SK-N-SH treated with all-trans-retinoic acid at 6 μM for 48 hours (cell line): ENCODE measurements at regions not wholly inside any gene's neighbourhood (a gene's known extent, or its start where the extent isn't known, plus 50 kb on each side); places are given as distances from the start of the nearest gene placed in this dataset.

Source experiments
- BACH2 ChIP-seq: fragments of 250-450 bp; sonication (Bioruptor Pico); IDR thresholded peaks from 2 replicates; pipeline ENCODE4 v1.9.0; 2021; ENCODE audit warnings: mild to moderate bottlenecking, borderline replicate concordance
- CSDC2 ChIP-seq: fragments of 250-450 bp; sonication (Bioruptor Pico); IDR thresholded peaks from 2 replicates; pipeline ENCODE4 v1.5.0; 2020; ENCODE audit warnings: mild to moderate bottlenecking, moderate library complexity
- ISL1 ChIP-seq: fragments of 250-450 bp; sonication (Bioruptor Pico); IDR thresholded peaks from 2 replicates; pipeline ENCODE4 v2.1.2; 2022; ENCODE audit warnings: mild to moderate bottlenecking, moderate library complexity
- TCF4 ChIP-seq: fragments of 250-450 bp; sonication (Bioruptor Pico); IDR thresholded peaks from 2 replicates; pipeline ENCODE4 v1.8.0; 2021; ENCODE audit warnings: mild to moderate bottlenecking, moderate library complexity, borderline replicate concordance
- TOX ChIP-seq: fragments of 250-450 bp; sonication (Bioruptor Pico); IDR thresholded peaks from 2 replicates; pipeline ENCODE4 v1.8.0; 2021; ENCODE audit warnings: mild to moderate bottlenecking, moderate library complexity, borderline replicate concordance
- ZFP3 ChIP-seq: fragments of 250-450 bp; sonication (Bioruptor Pico); IDR thresholded peaks from 2 replicates; pipeline ENCODE4 v1.5.0; 2020; ENCODE audit warnings: mild to moderate bottlenecking, moderate library complexity
- ZFP30 ChIP-seq: fragments of 450-650 bp; formaldehyde crosslinking; IDR thresholded peaks from 2 replicates; pipeline ENCODE4 v1.5.0; 2022; ENCODE audit warnings: mild to moderate bottlenecking, moderate library complexity
- ZNF70 ChIP-seq: fragments of 450-650 bp; formaldehyde crosslinking; IDR thresholded peaks from 2 replicates; pipeline ENCODE4 v1.5.0; 2020; ENCODE audit warnings: mild to moderate bottlenecking, moderate library complexity
- TF ChIP-seq, protein P1 (sequence below): fragments of 250-450 bp; sonication (Bioruptor Pico); IDR thresholded peaks from 2 replicates; pipeline ENCODE4 v1.5.0; 2020; ENCODE audit warnings: mild to moderate bottlenecking, moderate library complexity
- TF ChIP-seq, protein P2 (sequence below): fragments of 250-450 bp; sonication (Bioruptor Pico); IDR thresholded peaks from 2 replicates; pipeline ENCODE4 v1.8.0; 2020; ENCODE audit warnings: mild to moderate bottlenecking, moderate library complexity, borderline replicate concordance
- TF ChIP-seq, protein P3 (sequence below): fragments of 250-450 bp; sonication (Bioruptor Pico); IDR thresholded peaks from 2 replicates; pipeline ENCODE4 v1.5.1; 2020; ENCODE audit warnings: low read depth, mild to moderate bottlenecking, moderate library complexity

DNA sequence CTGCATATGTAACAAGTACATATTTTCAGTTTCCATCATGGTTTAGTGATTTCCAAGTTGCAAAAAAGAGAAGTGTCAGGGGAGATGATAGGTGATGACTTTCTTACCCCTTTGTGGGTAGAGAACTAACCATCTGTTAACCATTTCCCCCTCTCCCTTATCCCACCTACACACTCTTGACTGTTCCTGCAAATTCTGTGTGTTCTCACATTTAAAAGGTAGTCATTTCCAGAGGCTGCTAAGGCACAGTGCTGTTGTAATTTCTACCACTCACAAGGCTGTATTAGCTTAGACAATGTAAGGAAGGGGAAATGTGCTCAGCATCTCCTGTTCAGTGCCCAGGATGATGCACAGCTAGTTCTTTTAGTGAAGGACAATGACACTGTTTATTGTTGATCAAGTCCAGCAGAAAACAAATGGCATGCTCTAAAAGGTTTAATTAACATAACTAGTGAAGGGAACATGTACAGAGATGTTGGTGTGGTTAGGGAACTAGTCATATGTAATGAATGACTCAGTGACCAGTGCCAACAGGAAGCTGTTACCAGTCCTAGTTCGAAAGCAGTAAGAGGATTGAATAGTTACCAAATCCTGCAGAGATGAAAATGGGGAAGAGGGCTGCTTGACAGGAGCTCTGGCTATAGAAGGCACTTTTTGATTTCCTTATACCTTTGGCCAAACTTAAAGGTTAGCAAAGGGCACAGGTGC lies 165.1 kb downstream of the PLK2 start:
- TF ChIP-seq ZNF70 (CRISPR knock-in tag) (no peak), ZFP30 (CRISPR knock-in tag) (no peak), TCF4 (CRISPR knock-in tag) (no peak), ISL1 (CRISPR knock-in tag) (no peak), TOX (no peak), CSDC2 (CRISPR knock-in tag) (no peak), BACH2 (CRISPR knock-in tag) (no peak), ZFP3 (CRISPR knock-in tag) (no peak)
- TF ChIP-seq, protein P1, sequence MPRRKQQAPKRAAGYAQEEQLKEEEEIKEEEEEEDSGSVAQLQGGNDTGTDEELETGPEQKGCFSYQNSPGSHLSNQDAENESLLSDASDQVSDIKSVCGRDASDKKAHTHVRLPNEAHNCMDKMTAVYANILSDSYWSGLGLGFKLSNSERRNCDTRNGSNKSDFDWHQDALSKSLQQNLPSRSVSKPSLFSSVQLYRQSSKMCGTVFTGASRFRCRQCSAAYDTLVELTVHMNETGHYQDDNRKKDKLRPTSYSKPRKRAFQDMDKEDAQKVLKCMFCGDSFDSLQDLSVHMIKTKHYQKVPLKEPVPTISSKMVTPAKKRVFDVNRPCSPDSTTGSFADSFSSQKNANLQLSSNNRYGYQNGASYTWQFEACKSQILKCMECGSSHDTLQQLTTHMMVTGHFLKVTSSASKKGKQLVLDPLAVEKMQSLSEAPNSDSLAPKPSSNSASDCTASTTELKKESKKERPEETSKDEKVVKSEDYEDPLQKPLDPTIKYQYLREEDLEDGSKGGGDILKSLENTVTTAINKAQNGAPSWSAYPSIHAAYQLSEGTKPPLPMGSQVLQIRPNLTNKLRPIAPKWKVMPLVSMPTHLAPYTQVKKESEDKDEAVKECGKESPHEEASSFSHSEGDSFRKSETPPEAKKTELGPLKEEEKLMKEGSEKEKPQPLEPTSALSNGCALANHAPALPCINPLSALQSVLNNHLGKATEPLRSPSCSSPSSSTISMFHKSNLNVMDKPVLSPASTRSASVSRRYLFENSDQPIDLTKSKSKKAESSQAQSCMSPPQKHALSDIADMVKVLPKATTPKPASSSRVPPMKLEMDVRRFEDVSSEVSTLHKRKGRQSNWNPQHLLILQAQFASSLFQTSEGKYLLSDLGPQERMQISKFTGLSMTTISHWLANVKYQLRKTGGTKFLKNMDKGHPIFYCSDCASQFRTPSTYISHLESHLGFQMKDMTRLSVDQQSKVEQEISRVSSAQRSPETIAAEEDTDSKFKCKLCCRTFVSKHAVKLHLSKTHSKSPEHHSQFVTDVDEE (CRISPR knock-in tag), result no peak
- TF ChIP-seq, protein P2, sequence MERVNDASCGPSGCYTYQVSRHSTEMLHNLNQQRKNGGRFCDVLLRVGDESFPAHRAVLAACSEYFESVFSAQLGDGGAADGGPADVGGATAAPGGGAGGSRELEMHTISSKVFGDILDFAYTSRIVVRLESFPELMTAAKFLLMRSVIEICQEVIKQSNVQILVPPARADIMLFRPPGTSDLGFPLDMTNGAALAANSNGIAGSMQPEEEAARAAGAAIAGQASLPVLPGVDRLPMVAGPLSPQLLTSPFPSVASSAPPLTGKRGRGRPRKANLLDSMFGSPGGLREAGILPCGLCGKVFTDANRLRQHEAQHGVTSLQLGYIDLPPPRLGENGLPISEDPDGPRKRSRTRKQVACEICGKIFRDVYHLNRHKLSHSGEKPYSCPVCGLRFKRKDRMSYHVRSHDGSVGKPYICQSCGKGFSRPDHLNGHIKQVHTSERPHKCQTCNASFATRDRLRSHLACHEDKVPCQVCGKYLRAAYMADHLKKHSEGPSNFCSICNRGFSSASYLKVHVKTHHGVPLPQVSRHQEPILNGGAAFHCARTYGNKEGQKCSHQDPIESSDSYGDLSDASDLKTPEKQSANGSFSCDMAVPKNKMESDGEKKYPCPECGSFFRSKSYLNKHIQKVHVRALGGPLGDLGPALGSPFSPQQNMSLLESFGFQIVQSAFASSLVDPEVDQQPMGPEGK (CRISPR knock-in tag), result no peak
- TF ChIP-seq, protein P3, sequence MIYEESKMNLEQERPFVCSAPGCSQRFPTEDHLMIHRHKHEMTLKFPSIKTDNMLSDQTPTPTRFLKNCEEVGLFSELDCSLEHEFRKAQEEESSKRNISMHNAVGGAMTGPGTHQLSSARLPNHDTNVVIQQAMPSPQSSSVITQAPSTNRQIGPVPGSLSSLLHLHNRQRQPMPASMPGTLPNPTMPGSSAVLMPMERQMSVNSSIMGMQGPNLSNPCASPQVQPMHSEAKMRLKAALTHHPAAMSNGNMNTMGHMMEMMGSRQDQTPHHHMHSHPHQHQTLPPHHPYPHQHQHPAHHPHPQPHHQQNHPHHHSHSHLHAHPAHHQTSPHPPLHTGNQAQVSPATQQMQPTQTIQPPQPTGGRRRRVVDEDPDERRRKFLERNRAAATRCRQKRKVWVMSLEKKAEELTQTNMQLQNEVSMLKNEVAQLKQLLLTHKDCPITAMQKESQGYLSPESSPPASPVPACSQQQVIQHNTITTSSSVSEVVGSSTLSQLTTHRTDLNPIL, result no peak
